A549 (cell line): ENCODE measurements at regions not wholly inside any gene's neighbourhood (a gene's known extent, or its start where the extent isn't known, plus 50 kb on each side); places are given as distances from the start of the nearest gene placed in this dataset.

Source experiments
- CTCF ChIP-seq: fragments of >200 bp; sonication (Bioruptor Twin); formaldehyde crosslinking; IDR thresholded peaks from 3 replicates; pipeline ENCODE4 v1.5.1; 2016
- EHMT2 ChIP-seq: fragments of 200-600 bp; sonication (generic); IDR thresholded peaks from 2 replicates; pipeline ENCODE4 v1.6.1; 2016; ENCODE audit warnings: antibody characterized with exemption, low read depth, mild to moderate bottlenecking, moderate library complexity
- ELK1 ChIP-seq: fragments of 150-350 bp; IDR thresholded peaks from 2 replicates; pipeline ENCODE4 v1.6.1; 2014; ENCODE audit warnings: low read depth, mild to moderate bottlenecking, low read length
- HOXB13 ChIP-seq: fragments of 250-450 bp; sonication (Bioruptor Pico); IDR thresholded peaks from 2 replicates; pipeline ENCODE4 v1.5.0; 2020; ENCODE audit warnings: low read depth, mild to moderate bottlenecking, moderate library complexity
- JUN ChIP-seq, 2 experiments: fragments of >200 bp; sonication (Bioruptor Twin); formaldehyde crosslinking; IDR thresholded peaks; 2 replicates in 1 of 2; 3 replicates in 1 of 2; pipeline ENCODE4 v1.6.1; 2016 to 2017
- MAX ChIP-seq: IDR thresholded peaks from 2 replicates; pipeline ENCODE4 v1.6.1; 2012
- MAZ ChIP-seq: fragments of 150-350 bp; IDR thresholded peaks from 2 replicates; pipeline ENCODE4 v1.6.1; 2014; ENCODE audit warnings: antibody characterized with exemption, low read depth, low read length, borderline replicate concordance
- PHF8 ChIP-seq: fragments of 200-600 bp; sonication (generic); IDR thresholded peaks from 2 replicates; pipeline ENCODE4 v1.6.1; 2016; ENCODE audit warnings: low read depth, mild to moderate bottlenecking, antibody characterized with exemption, moderate library complexity, borderline replicate concordance
- POLR2A ChIP-seq: IDR thresholded peaks from 2 replicates; pipeline ENCODE4 v1.6.1; 2012; ENCODE audit warnings: mild to moderate bottlenecking, low read length
- SMC3 ChIP-seq: fragments of >200 bp; sonication (Bioruptor Twin); formaldehyde crosslinking; IDR thresholded peaks from 3 replicates; pipeline ENCODE4 v1.6.1; 2018; ENCODE audit warnings: inconsistent platforms
- TF ChIP-seq, protein P1 (sequence below): IDR thresholded peaks from 2 replicates; pipeline ENCODE4 v1.6.1; 2012

DNA sequence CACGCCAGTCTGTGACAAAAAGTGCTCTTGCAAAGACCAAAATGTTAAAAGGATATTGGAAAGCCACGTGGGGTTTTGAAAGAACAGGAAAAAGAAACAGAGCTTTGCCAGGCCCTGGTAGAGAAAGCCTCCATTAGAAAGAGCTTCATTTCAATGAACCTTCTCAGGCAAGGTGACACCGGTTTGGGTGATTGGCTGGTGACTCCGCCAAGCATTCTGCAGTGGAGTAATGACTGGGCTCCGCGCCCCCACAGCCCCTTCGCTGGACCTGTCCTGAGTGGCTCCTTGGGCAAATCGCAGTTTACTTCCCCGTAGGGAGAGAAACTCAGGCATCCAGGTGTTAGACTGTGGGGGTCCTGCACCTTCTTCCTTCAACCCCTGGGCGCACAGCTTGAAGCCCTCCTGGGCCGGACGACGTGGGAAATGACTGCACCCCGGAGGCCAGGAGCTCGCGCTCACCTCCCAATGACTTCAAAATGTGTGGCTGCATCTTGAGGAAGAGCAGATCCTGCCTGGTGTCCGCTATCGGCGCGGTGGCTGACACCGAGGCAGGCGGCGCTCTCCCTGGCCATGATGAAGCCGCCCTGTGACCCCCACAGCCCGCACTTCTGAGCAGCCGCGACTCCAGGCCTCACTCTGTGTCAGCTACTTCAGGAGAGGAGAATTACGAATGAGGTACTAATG, 444.6 kb upstream of the SGCG start:
- TF ChIP-seq CTCF (no peak), SMC3 (no peak), JUN (IDR thresholded peaks at IDR 0.05) (no peak), PHF8 (no peak), POLR2A (no peak), HOXB13 (CRISPR knock-in tag) (no peak), ELK1 (no peak), EHMT2 (no peak), MAX (no peak), MAZ (no peak)
- TF ChIP-seq, protein P1, sequence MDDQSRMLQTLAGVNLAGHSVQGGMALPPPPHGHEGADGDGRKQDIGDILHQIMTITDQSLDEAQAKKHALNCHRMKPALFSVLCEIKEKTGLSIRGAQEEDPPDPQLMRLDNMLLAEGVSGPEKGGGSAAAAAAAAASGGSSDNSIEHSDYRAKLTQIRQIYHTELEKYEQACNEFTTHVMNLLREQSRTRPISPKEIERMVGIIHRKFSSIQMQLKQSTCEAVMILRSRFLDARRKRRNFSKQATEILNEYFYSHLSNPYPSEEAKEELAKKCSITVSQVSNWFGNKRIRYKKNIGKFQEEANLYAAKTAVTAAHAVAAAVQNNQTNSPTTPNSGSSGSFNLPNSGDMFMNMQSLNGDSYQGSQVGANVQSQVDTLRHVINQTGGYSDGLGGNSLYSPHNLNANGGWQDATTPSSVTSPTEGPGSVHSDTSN: no peak
